HEK293 (cell line): ENCODE measurements at regions not wholly inside any gene's neighbourhood (a gene's known extent, or its start where the extent isn't known, plus 50 kb on each side); places are given as distances from the start of the nearest gene placed in this dataset.

Experiments used
- TSHZ1 ChIP-seq: fragments of 450-650 bp; formaldehyde crosslinking; IDR thresholded peaks from 2 replicates; pipeline ENCODE4 v1.5.1; 2016; ENCODE audit warnings: missing biosample characterization, missing genetic modification characterization, borderline replicate concordance
- ZNF138 ChIP-seq: fragments of 450-650 bp; formaldehyde crosslinking; IDR thresholded peaks from 2 replicates; pipeline ENCODE4 v1.5.1; 2016; ENCODE audit warnings: missing biosample characterization, missing genetic modification characterization, borderline replicate concordance
- ZNF140 ChIP-seq: fragments of 450-650 bp; formaldehyde crosslinking; IDR thresholded peaks from 2 replicates; pipeline ENCODE4 v1.5.1; 2016; ENCODE audit warnings: missing biosample characterization, missing genetic modification characterization
- ZNF274 ChIP-seq, 2 experiments: fragments of 200-500 bp in 1 of 2; fragments of 450-650 bp in 1 of 2; sonication (Bioruptor generic) in 1 of 2; formaldehyde crosslinking in 1 of 2; IDR thresholded peaks; 2 replicates each; pipeline versions ENCODE4 v1.5.1 to v1.6.1; 2014 to 2016; ENCODE audit warnings: borderline replicate concordance in 1 of 2, inconsistent platforms in 1 of 2, low read length in 1 of 2, missing biosample characterization in 1 of 2, missing genetic modification characterization in 1 of 2
- ZNF311 ChIP-seq: fragments of 450-650 bp; formaldehyde crosslinking; IDR thresholded peaks from 2 replicates; pipeline ENCODE4 v1.5.1; 2017; ENCODE audit warnings: missing biosample characterization, missing genetic modification characterization, borderline replicate concordance
- ZNF639 ChIP-seq: fragments of 450-650 bp; formaldehyde crosslinking; IDR thresholded peaks from 2 replicates; pipeline ENCODE4 v1.5.1; 2016; ENCODE audit warnings: missing biosample characterization, missing genetic modification characterization
- ZNF76 ChIP-seq: fragments of 450-650 bp; formaldehyde crosslinking; IDR thresholded peaks from 2 replicates; pipeline ENCODE4; 2016; ENCODE audit warnings: low read depth, missing biosample characterization, missing genetic modification characterization, borderline replicate concordance
- TF ChIP-seq, protein P1 (sequence below): fragments of 450-650 bp; formaldehyde crosslinking; IDR thresholded peaks from 2 replicates; pipeline ENCODE4 v1.5.1; 2017; ENCODE audit warnings: missing biosample characterization, missing genetic modification characterization
- TF ChIP-seq, protein P2 (sequence below): fragments of 450-650 bp; formaldehyde crosslinking; IDR thresholded peaks from 2 replicates; pipeline ENCODE4 v1.5.1; 2016; ENCODE audit warnings: missing biosample characterization, missing genetic modification characterization

DNA sequence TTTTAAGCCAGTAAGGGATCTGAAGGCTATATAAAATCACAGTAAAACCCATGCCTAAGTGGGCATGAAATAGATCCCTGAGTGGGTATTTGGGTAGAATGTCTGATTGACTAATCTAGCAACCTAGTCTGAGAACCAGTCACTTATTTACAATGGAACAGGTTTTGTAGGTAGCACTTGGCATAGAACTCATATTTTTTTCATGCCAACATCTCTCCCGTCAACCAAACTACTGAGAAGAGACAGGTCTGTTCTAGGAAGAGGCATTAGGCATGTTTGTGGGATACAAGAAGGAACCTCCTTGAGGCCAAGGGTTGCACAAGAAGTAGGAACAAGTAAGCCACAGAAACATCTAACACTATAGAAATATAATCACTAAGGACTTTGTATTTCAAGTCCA is 840.4 kb upstream of the TENM4 start:
- no peak for TF ChIP-seq ZNF140
- TF ChIP-seq, protein P1, sequence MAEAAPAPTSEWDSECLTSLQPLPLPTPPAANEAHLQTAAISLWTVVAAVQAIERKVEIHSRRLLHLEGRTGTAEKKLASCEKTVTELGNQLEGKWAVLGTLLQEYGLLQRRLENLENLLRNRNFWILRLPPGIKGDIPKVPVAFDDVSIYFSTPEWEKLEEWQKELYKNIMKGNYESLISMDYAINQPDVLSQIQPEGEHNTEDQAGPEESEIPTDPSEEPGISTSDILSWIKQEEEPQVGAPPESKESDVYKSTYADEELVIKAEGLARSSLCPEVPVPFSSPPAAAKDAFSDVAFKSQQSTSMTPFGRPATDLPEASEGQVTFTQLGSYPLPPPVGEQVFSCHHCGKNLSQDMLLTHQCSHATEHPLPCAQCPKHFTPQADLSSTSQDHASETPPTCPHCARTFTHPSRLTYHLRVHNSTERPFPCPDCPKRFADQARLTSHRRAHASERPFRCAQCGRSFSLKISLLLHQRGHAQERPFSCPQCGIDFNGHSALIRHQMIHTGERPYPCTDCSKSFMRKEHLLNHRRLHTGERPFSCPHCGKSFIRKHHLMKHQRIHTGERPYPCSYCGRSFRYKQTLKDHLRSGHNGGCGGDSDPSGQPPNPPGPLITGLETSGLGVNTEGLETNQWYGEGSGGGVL (tag by site-specific recombination) = no peak
- TF ChIP-seq, protein P2, sequence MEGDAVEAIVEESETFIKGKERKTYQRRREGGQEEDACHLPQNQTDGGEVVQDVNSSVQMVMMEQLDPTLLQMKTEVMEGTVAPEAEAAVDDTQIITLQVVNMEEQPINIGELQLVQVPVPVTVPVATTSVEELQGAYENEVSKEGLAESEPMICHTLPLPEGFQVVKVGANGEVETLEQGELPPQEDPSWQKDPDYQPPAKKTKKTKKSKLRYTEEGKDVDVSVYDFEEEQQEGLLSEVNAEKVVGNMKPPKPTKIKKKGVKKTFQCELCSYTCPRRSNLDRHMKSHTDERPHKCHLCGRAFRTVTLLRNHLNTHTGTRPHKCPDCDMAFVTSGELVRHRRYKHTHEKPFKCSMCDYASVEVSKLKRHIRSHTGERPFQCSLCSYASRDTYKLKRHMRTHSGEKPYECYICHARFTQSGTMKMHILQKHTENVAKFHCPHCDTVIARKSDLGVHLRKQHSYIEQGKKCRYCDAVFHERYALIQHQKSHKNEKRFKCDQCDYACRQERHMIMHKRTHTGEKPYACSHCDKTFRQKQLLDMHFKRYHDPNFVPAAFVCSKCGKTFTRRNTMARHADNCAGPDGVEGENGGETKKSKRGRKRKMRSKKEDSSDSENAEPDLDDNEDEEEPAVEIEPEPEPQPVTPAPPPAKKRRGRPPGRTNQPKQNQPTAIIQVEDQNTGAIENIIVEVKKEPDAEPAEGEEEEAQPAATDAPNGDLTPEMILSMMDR (tag by site-specific recombination) = no peak
- TF ChIP-seq TSHZ1 (tag by site-specific recombination) = no peak
- no peak for TF ChIP-seq ZNF639 (tag by site-specific recombination)
- TF ChIP-seq ZNF311 (tag by site-specific recombination) = no peak
- no peak for TF ChIP-seq ZNF76
- no peak for TF ChIP-seq ZNF274 (IDR thresholded peaks at IDR 0.05; ENCODE audit: low read length)
- no peak for TF ChIP-seq ZNF274 (tag by site-specific recombination; IDR thresholded peaks at IDR 0.05; ENCODE audit: borderline replicate concordance)
- TF ChIP-seq ZNF138 (tag by site-specific recombination) = no peak
